Loucy (cell line): ENCODE measurements at regions not wholly inside any gene's neighbourhood (a gene's known extent, or its start where the extent isn't known, plus 50 kb on each side); places are given as distances from the start of the nearest gene placed in this dataset.

ENCODE experiments used
- EZH2phosphoT487 ChIP-seq: fragments of 200-600 bp; IDR thresholded peaks from 2 replicates; pipeline ENCODE4 v1.6.1; 2018; ENCODE audit warnings: antibody characterized with exemption, mild to moderate bottlenecking, moderate library complexity, borderline replicate concordance
- TF ChIP-seq, protein P1 (sequence below): fragments of 200-600 bp; sonication (generic); conservative IDR thresholded peaks from 2 replicates; pipeline ENCODE4 v1.5.1; 2014; ENCODE audit warnings: mild to moderate bottlenecking, antibody characterized with exemption, low read length

DNA sequence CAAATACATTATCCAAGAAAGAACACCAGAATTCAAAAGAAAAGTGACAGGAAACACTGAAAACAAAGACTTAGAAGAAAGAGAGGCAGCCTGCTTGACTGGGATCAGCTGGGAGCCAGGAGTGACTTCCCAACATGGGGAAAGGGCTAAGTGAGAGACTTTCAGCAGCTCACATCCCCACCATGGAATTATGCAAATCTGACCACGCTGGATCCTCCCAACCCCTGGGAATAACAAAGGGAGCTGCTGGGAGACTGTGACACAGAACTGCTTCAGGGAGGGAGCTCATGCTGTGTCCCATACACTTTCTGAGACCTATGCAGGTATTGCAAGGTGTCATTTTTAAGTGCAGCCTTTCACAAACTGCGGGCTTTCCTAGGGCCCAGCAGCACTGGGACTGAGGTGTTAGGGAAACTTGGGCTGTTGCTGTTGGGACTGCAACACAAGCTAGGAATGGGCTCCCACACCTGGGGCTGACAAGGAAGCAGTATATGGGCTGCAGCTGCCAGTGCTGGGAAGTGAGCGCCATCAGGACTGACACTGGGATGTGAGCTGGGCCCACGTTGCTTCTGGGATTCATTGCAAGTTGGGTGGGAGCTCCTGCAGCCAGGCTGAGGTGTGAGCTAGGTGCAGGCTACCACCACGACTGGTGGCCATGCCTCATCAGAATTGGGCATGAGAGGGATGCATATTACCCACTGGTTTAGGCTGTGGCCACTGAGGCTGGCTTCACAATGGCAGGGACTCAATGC, 139.1 kb downstream of the KDR start:
- TF ChIP-seq, protein P1, sequence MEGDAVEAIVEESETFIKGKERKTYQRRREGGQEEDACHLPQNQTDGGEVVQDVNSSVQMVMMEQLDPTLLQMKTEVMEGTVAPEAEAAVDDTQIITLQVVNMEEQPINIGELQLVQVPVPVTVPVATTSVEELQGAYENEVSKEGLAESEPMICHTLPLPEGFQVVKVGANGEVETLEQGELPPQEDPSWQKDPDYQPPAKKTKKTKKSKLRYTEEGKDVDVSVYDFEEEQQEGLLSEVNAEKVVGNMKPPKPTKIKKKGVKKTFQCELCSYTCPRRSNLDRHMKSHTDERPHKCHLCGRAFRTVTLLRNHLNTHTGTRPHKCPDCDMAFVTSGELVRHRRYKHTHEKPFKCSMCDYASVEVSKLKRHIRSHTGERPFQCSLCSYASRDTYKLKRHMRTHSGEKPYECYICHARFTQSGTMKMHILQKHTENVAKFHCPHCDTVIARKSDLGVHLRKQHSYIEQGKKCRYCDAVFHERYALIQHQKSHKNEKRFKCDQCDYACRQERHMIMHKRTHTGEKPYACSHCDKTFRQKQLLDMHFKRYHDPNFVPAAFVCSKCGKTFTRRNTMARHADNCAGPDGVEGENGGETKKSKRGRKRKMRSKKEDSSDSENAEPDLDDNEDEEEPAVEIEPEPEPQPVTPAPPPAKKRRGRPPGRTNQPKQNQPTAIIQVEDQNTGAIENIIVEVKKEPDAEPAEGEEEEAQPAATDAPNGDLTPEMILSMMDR, result no peak
- no peak for TF ChIP-seq EZH2phosphoT487
